ENCODE measurements at regions not wholly inside any gene's neighbourhood (a gene's known extent, or its start where the extent isn't known, plus 50 kb on each side); places are given as distances from the start of the nearest gene placed in this dataset.

GRCh38 chr5:145510769-145511168, 324.4 kb downstream of the PRELID2 start:
- no peak for ATAC-seq (ENCODE audit: insufficient read depth, low FRiP score)
- no peak for DNase-seq
- Histone ChIP-seq H3K27me3 (ENCODE audit: control insufficient read depth in 3 of 3, insufficient read depth in 3 of 3, low read length in 2 of 3) (no peaks in the 10 kb centered on the region), H3K9ac (ENCODE audit: insufficient read depth in 1 of 2, low read length in 2 of 2) (no peak overlapping the region), H3K27ac (ENCODE audit: low read depth in 1 of 2, low read length in 1 of 2) (no peak overlapping the region), H3K4me1 (ENCODE audit: control insufficient read depth in 5 of 5, insufficient read depth in 5 of 5, low read length in 5 of 5) (peaks cover 0 to 24% (median 17%) of the 10 kb centered on the region in 5 donors), H3K36me3 (ENCODE audit: control insufficient read depth in 4 of 4, insufficient read depth in 4 of 4, low read length in 4 of 4) (no peaks in the 10 kb centered on the region), H3K9me3 (ENCODE audit: control insufficient read depth in 4 of 4, insufficient read depth in 3 of 4, low read length in 3 of 4) (no peaks in the 10 kb centered on the region), H3K4me3 (no peak overlapping the region)
- WGBS, 2 donors: 88 to 95% methylated on average over 2 of the region's 2 CpGs
- TF ChIP-seq, protein P1, sequence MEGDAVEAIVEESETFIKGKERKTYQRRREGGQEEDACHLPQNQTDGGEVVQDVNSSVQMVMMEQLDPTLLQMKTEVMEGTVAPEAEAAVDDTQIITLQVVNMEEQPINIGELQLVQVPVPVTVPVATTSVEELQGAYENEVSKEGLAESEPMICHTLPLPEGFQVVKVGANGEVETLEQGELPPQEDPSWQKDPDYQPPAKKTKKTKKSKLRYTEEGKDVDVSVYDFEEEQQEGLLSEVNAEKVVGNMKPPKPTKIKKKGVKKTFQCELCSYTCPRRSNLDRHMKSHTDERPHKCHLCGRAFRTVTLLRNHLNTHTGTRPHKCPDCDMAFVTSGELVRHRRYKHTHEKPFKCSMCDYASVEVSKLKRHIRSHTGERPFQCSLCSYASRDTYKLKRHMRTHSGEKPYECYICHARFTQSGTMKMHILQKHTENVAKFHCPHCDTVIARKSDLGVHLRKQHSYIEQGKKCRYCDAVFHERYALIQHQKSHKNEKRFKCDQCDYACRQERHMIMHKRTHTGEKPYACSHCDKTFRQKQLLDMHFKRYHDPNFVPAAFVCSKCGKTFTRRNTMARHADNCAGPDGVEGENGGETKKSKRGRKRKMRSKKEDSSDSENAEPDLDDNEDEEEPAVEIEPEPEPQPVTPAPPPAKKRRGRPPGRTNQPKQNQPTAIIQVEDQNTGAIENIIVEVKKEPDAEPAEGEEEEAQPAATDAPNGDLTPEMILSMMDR (IDR thresholded peaks at IDR 0.05; ENCODE audit: control extremely low read depth, extremely low read depth): no peak

DNA sequence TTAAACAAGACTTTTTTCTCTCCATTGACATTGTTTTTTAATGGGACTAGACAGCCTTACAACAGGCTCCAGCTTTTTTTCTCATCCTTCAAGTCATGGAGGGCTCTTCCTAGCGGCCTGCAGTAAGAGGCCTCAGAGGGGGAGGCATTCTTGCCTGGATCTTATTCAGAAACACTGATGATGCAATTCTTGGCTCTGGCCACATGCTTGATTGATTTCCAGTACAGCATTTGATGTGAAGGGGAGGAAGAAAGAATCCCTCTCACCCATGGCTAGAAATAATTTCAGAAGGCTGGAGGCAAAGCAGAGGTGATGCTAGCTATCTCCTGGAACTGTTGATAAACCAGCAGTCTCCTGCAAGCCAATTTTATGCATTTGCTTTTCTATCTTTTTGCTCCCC, 324.8 kb downstream of the PRELID2 start:
- no peak overlapping the region for H3K27ac ChIP-seq (ENCODE audit: low read depth in 1 of 2, low read length in 1 of 2)
- peaks cover 0 to 24% (median 17%) of the 10 kb centered on the region in 5 donors for H3K4me1 ChIP-seq (ENCODE audit: control insufficient read depth in 5 of 5, insufficient read depth in 5 of 5, low read length in 5 of 5)
- ATAC-seq (ENCODE audit: insufficient read depth, low FRiP score): no peak
- no peak overlapping the region for H3K9ac ChIP-seq (ENCODE audit: insufficient read depth in 1 of 2, low read length in 2 of 2)
- TF ChIP-seq, protein P1 (IDR thresholded peaks at IDR 0.05; ENCODE audit: control extremely low read depth, extremely low read depth): no peak
- no peaks in the 10 kb centered on the region for H3K27me3 ChIP-seq (ENCODE audit: control insufficient read depth in 3 of 3, insufficient read depth in 3 of 3, low read length in 2 of 3)
- 57 to 88% methylated on average over 1 of the region's 1 CpG for whole genome bisulfite sequencing, 2 donors
- no peak overlapping the region for H3K4me3 ChIP-seq
- peak; percentile 82 to 95 (median 89) for DNase-seq
- H3K9me3 ChIP-seq (ENCODE audit: control insufficient read depth in 4 of 4, insufficient read depth in 3 of 4, low read length in 3 of 4): no peaks in the 10 kb centered on the region
- H3K36me3 ChIP-seq (ENCODE audit: control insufficient read depth in 4 of 4, insufficient read depth in 4 of 4, low read length in 4 of 4): no peaks in the 10 kb centered on the region

DNA sequence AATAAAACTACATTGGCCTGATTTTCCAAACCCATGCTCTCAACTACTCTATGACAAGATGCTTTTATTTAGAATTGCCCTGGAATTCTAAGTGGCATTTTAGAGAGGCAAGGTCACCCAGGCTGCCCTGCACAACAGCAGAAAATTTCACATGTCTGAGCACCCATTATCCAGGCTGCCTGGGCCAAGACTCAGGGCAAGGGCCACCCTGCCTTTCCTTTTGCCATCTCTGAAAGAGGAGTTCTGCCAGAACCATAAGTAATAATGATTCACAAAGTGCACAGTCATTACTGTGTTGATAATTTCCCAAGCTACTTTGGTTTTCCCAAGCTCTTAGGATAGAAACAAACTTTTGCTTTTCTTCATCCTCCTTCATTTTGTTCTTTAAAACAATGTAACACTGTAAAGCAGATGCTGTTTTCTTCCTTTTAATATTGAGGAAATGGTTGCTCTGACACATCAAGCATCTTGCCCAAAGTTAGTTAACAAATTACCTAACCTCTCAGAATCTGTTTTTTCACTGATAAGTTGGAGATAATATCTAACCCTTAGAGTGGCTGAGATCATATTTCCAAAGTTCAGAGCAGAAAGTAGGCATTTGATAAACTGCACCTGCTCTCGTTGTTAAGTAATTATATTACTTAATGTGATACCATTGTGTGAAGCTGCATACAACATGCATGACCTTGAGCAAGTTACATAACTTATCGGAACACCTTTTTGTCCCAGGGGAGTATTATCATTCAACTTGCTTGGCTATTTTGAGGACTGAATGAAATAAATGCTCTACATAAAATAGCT, 325.6 kb downstream of the PRELID2 start:
- ATAC-seq (ENCODE audit: insufficient read depth, low FRiP score): no peak
- H3K9ac ChIP-seq (ENCODE audit: insufficient read depth in 1 of 2, low read length in 2 of 2): no peak overlapping the region
- no peaks in the 10 kb centered on the region for H3K9me3 ChIP-seq (ENCODE audit: control insufficient read depth in 4 of 4, insufficient read depth in 3 of 4, low read length in 3 of 4)
- peaks cover 0 to 24% (median 17%) of the 10 kb centered on the region in 5 donors for H3K4me1 ChIP-seq (ENCODE audit: control insufficient read depth in 5 of 5, insufficient read depth in 5 of 5, low read length in 5 of 5)
- H3K27me3 ChIP-seq (ENCODE audit: control insufficient read depth in 3 of 3, insufficient read depth in 3 of 3, low read length in 2 of 3): no peaks in the 10 kb centered on the region
- DNase-seq: peak in 2 of 3 donors; percentile 3 to 10
- WGBS, 2 donors: 64 to 79% methylated on average over 2 of the region's 2 CpGs
- TF ChIP-seq, protein P1 (IDR thresholded peaks at IDR 0.05; ENCODE audit: control extremely low read depth, extremely low read depth): no peak
- H3K27ac ChIP-seq (ENCODE audit: low read depth in 1 of 2, low read length in 1 of 2): no peak overlapping the region
- H3K4me3 ChIP-seq: no peak overlapping the region
- no peaks in the 10 kb centered on the region for H3K36me3 ChIP-seq (ENCODE audit: control insufficient read depth in 4 of 4, insufficient read depth in 4 of 4, low read length in 4 of 4)

Measured in lung (tissue), 11 donors.